Astrocyte of the hippocampus (primary cell): ENCODE measurements at regions not wholly inside any gene's neighbourhood (a gene's known extent, or its start where the extent isn't known, plus 50 kb on each side); places are given as distances from the start of the nearest gene placed in this dataset.
A peak's percentile ranks its signal among the peaks of the same experiment; 100 is the strongest.

Experiments used
- DNase-seq: peaks from one replicate; pipeline ENCODE4 v3.0.0; 2011; ENCODE audit warnings: low read depth, low spot score

DNA sequence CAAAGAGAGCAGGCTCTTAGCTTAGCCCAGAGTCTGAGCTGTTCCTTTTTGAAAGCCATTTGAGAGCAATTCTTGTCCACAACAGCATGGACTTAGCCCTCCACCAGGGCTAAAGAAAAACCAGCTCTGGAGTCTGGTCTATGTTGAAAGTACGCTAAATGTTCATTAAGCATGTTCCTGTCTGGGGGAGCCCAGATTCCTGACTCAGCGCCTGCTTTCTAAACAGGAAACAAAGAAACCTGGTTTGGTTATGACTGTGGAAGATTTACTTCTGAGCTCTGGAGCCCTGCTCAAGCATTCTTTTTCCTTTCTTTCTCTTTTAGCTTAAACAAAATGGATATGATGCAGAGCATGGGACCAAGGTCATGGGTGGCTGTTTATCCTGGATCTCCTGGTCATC lies 279.8 kb downstream of the RBM43 start:
- peak; percentile 42 for DNase-seq

DNA sequence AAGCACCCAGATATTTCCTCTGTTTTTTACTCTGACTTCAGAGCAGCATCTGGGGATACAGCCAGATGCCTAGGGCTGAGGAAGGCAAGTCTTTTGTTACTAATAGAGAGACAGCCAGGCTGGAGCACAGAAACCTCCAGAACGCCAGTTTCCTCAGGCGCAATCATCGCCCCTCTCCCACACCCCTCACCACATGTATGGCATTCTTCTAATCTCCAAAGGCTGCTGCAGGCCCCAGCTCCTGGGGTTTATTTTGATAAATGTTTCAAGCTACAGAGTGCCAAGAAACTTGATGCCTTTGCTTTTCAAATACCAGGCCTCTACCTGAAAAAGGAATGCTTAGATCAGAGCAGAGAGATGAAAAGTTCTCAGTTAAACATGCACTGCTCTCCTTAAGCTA lies 283.6 kb downstream of the RBM43 start:
- peak; percentile 82 for DNase-seq

DNA sequence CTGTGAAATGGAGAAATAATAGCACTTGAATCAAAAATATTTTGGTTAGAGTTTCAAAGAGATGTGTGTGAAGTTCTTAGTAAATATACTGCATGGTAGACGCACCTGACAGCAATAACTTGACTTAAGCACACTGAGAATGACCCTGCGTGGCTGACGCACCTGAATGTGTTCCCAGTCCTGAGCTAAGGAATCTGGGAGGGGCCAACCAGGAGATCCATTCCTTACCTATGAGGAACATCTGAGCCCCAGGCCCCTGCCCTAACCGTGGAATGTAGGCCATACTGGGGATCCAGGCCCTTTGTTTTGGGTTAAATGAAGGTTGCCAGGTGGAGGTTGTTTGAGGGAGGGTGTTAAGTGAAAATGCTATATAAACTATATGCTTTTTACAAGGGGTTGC lies 284.4 kb downstream of the RBM43 start:
- no peak for DNase-seq

GRCh38 chr2:150976604-150977003 lies 285.1 kb downstream of the RBM43 start:
- DNase-seq, result no peak

DNA sequence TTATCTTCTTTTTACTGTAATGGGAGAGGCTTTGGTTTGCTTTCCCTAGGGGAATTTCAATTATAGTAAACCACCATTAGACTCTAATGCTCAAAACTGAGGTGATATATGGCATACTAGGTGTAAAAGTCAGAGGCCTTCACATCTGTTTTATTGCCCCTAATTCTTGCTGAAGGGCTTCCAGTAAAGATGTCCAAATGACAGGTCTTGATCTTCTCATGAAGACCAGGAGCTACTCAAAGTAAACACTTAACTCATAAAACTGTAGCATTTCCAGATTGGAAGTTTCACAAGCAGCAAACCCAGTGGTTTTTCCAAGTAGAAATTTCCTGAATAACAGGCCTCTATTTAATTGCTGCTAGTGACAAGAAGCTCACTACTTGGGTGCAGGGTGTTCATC lies 286.8 kb downstream of the RBM43 start:
- no peak for DNase-seq

DNA sequence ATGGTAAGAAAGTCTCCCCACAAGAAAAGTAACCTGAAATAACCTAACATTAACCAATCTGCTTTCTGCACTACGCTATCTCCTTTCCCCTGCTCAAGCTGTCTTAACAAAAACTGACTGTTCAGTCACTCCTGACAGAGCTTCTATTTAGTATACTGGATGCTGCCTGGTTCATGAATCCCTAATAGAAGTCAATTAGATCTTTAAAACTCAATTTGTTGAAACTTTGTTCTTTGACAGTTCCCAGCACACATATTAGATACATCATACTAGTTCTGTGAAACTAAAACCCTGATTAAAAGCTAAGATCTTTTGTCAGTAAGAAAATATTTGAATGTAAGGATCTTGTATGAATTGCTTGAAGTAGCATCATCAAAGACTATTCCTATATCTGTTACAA lies 287.4 kb downstream of the RBM43 start:
- DNase-seq, result no peak

- no peak for DNase-seq
Observed at GRCh38 chr2:150971910-150972309, 289.8 kb downstream of the RBM43 start.

DNA sequence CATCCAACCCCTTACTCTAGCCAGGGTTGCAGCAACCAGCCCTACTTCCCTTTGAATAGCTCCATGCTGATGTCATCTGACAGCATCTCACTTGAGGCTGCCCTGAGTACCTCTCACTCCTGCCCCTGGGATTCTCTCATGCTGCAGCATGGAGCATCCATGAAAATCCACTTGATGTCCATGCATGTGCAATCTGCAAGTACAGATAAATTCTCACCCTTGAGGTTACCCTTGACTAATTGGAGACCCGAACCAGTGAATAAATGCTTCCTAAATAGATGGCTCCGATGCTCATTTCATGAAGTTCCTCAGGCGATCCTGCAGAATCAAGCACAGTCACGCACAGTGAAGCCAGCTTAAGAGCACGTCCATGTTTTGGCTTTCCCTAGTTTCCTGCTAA lies 298.3 kb downstream of the RBM43 start:
- no peak for DNase-seq

DNA sequence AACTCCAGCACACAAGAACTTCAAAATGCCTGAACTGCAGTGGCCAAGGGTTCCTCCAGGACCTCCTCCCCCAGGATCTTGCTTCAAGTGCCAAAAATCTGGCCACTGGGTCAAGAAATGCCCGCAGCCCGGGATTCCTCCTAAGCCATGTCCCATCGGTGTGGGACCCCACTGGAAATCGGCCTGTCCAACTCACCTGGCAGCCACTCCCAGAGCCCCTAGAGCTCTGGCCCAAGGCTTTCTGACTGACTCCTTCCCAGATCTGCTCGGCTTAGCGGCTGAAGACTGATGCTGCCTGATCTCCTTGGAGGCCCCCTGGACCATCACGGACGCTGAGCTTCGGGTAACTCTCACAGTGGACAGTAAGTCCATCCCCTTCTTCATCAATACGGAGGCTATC lies 306.4 kb downstream of the RBM43 start:
- no peak for DNase-seq

DNA sequence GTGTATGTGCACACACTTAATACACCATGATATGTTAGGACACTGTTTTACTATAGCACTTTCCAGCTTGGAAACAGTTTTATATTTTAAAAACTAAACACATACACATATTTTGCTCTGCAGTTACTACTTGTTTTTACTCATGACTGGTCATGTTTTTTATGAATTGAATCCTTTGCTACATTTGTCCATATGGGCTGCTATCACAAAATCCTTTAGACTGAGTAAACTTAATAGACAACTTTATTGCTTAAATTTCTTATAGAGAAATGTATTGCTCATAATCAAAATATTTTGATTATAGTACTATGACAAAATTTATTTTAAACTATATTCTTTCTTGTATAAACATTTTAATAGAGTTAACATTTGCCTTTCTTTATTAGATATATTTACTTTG lies 314.8 kb downstream of the RBM43 start:
- no peak for DNase-seq

DNA sequence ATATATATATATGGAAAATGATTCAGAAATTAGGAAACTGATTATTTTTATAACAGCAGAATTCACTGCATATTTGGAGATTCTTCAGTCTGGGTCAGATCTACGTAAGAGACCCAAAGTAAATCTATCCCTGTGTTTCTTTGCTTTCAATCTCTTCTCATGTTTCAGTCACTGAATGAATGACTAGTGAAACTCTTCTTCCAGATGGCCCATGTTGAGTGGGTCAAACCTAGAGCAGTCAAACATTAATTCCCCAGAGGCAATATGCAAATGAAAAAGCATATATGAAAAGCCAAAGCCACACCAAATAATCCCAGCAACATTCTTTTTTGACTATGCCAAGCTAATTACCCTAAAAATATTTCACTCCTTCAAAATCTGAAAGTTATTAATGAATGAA lies 317.3 kb downstream of the RBM43 start:
- no peak for DNase-seq

GRCh38 chr2:150939087-150939486 lies 322.6 kb downstream of the RBM43 start:
- no peak for DNase-seq

DNA sequence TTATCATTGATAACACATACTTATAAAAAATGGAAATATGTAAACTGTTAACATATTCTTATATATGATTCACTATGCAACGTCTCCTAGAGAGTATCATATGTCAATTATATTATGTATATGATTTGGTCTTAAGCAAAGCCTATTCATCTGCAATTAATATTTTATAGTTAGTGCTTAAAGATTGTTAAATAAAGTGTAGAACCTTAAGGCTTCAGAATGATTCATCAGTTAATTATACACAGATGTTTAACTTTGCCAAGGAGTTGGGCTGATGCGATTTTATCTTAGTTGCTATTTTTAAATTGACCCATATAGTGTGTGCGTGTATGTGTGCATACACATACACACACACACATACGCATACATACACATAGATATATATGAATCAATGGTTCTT lies 323.1 kb downstream of the RBM43 start:
- DNase-seq, result no peak

- no peak for DNase-seq
Observed at GRCh38 chr2:150937030-150937429, 324.6 kb downstream of the RBM43 start.

DNA sequence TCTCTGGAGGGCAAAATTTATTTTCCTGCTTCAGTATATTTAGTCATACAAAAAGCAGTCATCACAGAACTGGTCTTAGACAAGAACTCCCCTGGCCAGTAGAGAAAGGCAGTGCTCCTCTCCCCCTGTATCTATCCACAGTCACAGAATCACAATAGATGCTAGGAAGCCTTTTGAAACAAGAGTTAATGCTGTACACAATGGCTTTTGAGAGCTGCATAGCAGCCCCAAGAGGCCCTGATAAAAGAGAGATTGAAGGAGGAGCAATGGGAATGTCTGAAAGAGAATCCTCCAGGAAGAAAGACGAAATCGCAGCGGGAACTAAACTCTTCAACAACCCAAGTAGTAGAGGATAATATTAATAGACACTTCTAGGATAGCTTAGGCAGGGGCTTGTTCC lies 330.2 kb downstream of the RBM43 start:
- DNase-seq, result no peak

DNA sequence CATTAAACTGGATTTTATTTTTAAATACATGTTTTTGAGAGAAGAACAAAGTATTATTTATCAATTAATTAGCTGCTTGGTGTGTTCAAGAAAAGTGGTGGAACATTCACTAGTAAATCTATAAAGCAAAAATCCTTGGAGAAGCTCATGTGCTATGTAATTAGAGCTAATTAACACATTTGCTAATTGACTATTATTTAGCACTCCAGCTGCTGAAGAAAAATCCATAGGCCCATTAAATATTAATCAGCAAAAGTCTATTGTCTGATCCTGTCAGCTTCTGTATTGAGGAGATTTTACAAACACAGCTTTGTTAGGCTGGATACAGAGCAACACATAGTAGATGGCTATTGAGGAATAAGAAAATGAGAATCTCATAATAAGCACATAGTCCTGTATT lies 336.1 kb downstream of the RBM43 start:
- no peak for DNase-seq

- peak; percentile 6 for DNase-seq
Observed at GRCh38 chr2:150924878-150925277, 336.8 kb downstream of the RBM43 start.

DNA sequence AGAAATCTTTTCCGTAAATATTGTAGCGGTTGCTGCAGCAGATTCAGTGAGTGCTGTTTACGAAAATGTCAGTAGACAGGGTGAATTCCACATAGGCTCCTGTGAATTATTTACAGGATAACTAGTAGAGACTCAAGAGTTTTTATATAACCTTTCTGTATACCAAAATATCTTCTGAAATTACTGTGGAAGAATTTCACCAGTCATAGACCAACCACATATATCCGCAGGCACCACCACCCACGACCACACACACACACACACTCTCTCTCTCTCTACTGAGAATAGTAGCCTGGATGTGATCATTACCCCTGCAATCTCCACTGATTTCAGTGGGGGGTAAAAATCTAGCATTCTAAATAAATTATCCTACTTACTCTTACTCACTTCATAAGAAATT lies 341.8 kb downstream of the RBM43 start:
- DNase-seq, result no peak

GRCh38 chr2:150917961-150918713 lies 343.5 kb downstream of the RBM43 start:
- no peak for DNase-seq

- DNase-seq, result peak; percentile 11
Observed at GRCh38 chr2:150916467-150917396, 344.9 kb downstream of the RBM43 start.

- DNase-seq, result peak; percentile 41
Observed at GRCh38 chr2:150911766-150912280, 349.8 kb downstream of the RBM43 start.

- no peak for DNase-seq
Observed at GRCh38 chr2:150909613-150910012, 352.1 kb downstream of the RBM43 start.

DNA sequence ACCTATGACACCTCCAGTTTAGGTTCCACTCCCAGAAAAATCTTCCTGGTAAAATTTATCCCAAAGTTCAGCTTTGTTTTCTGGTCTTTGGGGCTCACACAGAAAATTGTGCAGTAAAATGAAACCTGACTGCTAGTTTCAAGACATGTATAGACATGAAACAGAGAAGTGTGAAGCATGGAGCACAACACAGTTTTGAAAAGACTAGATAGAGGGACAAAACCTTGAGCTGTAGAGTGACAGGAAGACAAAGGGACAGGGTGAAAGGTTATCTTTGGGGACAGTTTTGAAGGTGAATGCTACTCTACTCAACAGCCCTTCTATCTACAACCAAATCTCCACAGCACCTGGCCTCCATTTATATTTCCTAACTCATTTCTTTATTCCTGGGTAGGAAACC lies 352.6 kb downstream of the RBM43 start:
- no peak for DNase-seq
